ENCODE measurements at regions not wholly inside any gene's neighbourhood (a gene's known extent, or its start where the extent isn't known, plus 50 kb on each side); places are given as distances from the start of the nearest gene placed in this dataset.

DNA sequence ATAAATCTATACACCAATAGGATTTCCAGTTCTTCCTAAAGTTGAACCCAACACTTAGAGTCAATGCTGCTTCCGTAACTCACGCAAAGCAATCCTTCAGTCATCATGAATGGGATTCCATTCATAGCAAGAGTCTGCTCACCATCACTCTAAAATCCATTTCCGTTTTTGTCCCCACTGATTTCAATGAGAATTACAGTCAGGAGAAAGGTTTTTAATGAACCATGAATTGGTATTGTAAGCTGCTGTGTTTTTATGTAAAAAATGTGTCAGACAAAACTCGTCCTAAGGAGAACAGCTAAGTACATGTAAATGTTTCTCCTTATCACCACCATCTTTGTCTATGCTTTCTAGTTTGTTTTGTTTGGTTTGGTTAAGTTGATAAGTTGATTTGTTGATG, 391.5 kb downstream of the IRS1 start:
- no peak for DNase-seq (ENCODE audit: low read depth)
- H3K4me3 ChIP-seq (ENCODE audit: low read depth, low read length), result no peak overlapping the region
- no peak for TF ChIP-seq CTCF (IDR thresholded peaks at IDR 0.05; ENCODE audit: insufficient read depth, low read depth, low read length, missing control alignments)

GRCh38 chr2:226407135-226407534, 392.5 kb downstream of the IRS1 start:
- H3K4me3 ChIP-seq (ENCODE audit: low read depth, low read length), result no peak overlapping the region
- DNase-seq (ENCODE audit: low read depth), result no peak
- no peak for TF ChIP-seq CTCF (IDR thresholded peaks at IDR 0.05; ENCODE audit: insufficient read depth, low read depth, low read length, missing control alignments)

DNA sequence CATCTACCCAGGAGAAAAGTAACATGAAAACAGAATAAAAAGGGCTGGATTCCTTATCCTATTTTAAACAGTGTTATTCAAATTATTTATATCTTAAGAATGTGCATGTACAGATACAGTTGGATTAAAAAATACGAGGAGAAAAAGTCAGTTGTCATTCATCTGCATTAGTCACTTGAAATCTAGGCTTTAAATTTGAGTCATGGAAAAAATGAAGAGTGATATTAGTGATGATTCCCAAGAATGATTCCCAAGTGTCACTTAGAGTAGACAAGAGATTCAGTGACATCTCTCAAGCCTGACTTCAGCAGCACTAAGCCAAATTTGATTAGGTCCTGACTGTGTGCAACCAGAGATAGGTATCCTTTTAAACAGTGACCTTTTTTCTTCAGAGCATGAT, 394.2 kb downstream of the IRS1 start:
- no peak for DNase-seq (ENCODE audit: low read depth)
- H3K4me3 ChIP-seq (ENCODE audit: low read depth, low read length), result no peak overlapping the region
- TF ChIP-seq CTCF (IDR thresholded peaks at IDR 0.05; ENCODE audit: insufficient read depth, low read depth, low read length, missing control alignments), result no peak

GRCh38 chr2:226403369-226403768, 396.3 kb downstream of the IRS1 start:
- TF ChIP-seq CTCF (IDR thresholded peaks at IDR 0.05; ENCODE audit: insufficient read depth, low read depth, low read length, missing control alignments), result no peak
- no peak for DNase-seq (ENCODE audit: low read depth)
- H3K4me3 ChIP-seq (ENCODE audit: low read depth, low read length), result no peak overlapping the region

DNA sequence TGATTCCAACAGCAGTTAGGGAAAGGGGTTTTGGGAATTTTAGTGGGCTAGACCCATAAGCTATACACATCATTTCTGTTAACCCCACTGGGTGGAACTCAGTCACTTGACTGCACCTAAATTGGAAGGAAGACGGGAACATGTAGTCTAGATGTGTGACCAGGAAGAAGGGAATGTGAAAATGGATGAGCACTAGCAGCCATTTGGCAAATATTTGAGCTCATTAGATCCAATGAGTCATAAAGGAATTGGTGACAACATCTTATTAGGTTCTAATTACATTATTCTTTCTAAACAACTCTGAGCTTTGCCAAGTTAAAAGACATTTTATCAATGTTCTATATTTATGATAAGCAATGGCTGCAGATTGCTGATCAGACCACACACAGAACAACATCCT, 400.6 kb downstream of the IRS1 start:
- no peak for TF ChIP-seq CTCF (IDR thresholded peaks at IDR 0.05; ENCODE audit: insufficient read depth, low read depth, low read length, missing control alignments)
- DNase-seq (ENCODE audit: low read depth), result no peak

DNA sequence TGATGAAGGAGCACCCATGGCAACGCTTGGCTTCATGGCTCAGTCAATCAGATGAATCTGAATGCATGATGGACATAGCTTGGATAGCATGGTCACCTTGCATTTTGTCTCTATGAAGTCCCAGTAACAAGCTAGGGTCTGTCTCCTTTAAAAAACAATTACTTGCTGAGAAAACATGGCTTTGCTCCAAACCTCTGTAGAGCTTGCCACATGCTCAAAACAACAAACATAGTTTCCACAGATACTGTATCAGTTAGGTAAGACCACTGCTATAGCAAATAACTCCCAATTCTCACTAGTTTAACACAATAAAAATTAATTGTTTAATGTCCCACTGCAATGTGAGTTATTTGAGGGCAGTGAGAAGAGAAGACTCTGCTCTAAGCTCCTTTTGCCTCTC, 401.0 kb downstream of the IRS1 start:
- no peak for DNase-seq (ENCODE audit: low read depth)
- no peak for TF ChIP-seq CTCF (IDR thresholded peaks at IDR 0.05; ENCODE audit: insufficient read depth, low read depth, low read length, missing control alignments)
- H3K4me3 ChIP-seq (ENCODE audit: low read depth, low read length), result no peak overlapping the region

More for the DNA sequence above, 400.6 kb downstream of the IRS1 start:
- no peak overlapping the region for H3K4me3 ChIP-seq (ENCODE audit: low read depth, low read length)

DNA sequence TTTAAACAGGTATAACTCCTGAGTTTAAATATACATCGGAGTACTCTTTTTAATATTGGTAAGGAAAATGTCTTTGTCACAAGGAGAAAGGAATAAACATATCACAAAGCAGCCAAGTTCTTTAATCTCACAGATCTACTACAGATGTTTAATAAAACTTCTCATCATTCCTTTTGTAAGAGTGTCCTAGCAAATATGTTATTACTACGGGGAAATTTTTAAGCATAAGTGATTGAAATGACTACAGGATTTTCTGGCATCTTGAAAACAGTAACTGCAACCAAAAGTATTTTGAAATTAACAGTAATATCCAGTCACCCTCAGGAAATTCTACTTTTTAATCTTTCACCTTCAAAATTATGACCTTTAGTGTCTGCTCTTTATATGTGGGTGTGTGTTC, 403.1 kb downstream of the IRS1 start:
- DNase-seq (ENCODE audit: low read depth), result no peak
- H3K4me3 ChIP-seq (ENCODE audit: low read depth, low read length), result no peak overlapping the region
- no peak for TF ChIP-seq CTCF (IDR thresholded peaks at IDR 0.05; ENCODE audit: insufficient read depth, low read depth, low read length, missing control alignments)
